Erythroblast (primary cell): ENCODE measurements at regions not wholly inside any gene's neighbourhood (a gene's known extent, or its start where the extent isn't known, plus 50 kb on each side); places are given as distances from the start of the nearest gene placed in this dataset.

Experiments used
- GATA1 ChIP-seq: IDR thresholded peaks from 2 replicates; pipeline ENCODE4 v1.6.1; 2011; ENCODE audit warnings: low read depth, mild to moderate bottlenecking, control low read depth, low read length, moderate library complexity
- POLR2A ChIP-seq: IDR thresholded peaks from 2 replicates; pipeline ENCODE4 v1.6.1; 2011; ENCODE audit warnings: mild to moderate bottlenecking, low read length

GRCh38 chr2:167475791-167476190, 587.5 kb downstream of the XIRP2 start:
- no peak for TF ChIP-seq POLR2A
- no peak for TF ChIP-seq GATA1
